K562 (cell line): ENCODE measurements at regions not wholly inside any gene's neighbourhood (a gene's known extent, or its start where the extent isn't known, plus 50 kb on each side); places are given as distances from the start of the nearest gene placed in this dataset.

Experiments used
- ATAC-seq: fragments of 200-7000 bp; cut with Tn5 transposase; 3 replicates; pipeline ENCODE4 v1.9.1; 2020; ENCODE audit warnings: moderate library complexity
- BruUV-seq: library from RNA; stranded (reverse); fragments of 400-500 nt; replicated peaks from 2 replicates; lab custom pipeline; 2021; lab: Mats Ljungman, UMichigan
- CTCF ChIA-PET: fragments of 300-600 bp; formaldehyde crosslinking; extraction: SDS; loops from one replicate; lab custom pipeline; 2021; ENCODE audit warnings: low intra/inter-chr PET ratio; lab: Yijun Ruan, JAX
- POLR2A ChIA-PET: fragments of 300-600, 350-650 bp; sonication (Branson Sonifier 250); formaldehyde crosslinking; extraction: SDS; loops from one replicate; lab custom pipeline; 2021; ENCODE audit warnings: antibody characterized with exemption, inconsistent platforms; lab: Yijun Ruan, JAX
- DNase-seq, 4 experiments: peaks; one replicate each; pipeline versions ENCODE4 v3.0.0 to v3.0.0-alpha.2; 2011 to 2018; ENCODE audit warnings: low spot score in 3 of 4, mixed read lengths in 3 of 4; ENCODE audit errors: extremely low read depth in 1 of 4
- FAIRE-seq: peaks from 2 replicates; lab custom pipeline; 2011; peaks lifted over from hg19 to GRCh38; lab: Jason Lieb, UNC
- H2AFZ ChIP-seq: 2 replicates; pipeline ENCODE4 v1.6.0; 2011; ENCODE audit warnings: low read depth, low read length, control low read depth, inconsistent platforms
- H3K27ac ChIP-seq: fragments of 200-600 bp; 3 replicates; pipeline ENCODE4 v1.8.0; 2011; ENCODE audit warnings: low read depth, mild to moderate bottlenecking, control low read depth, inconsistent platforms, low read length, moderate library complexity, mixed read lengths; ENCODE audit errors: extremely low read depth
- H3K27me3 ChIP-seq, 2 experiments: fragments of 300-600 bp in 1 of 2; 2 replicates in 1 of 2; 3 replicates in 1 of 2; pipeline versions ENCODE4 v1.6.0 to v1.8.0; 2011; ENCODE audit warnings: inconsistent platforms in 2 of 2, low read length in 2 of 2, mild to moderate bottlenecking in 1 of 2, mixed read lengths in 1 of 2, moderate library complexity in 1 of 2; ENCODE audit not compliant: control insufficient read depth in 2 of 2, insufficient read depth in 2 of 2
- H3K36me3 ChIP-seq: fragments of 300-600 bp; 3 replicates; pipeline ENCODE4 v1.8.0; 2011; ENCODE audit warnings: mild to moderate bottlenecking, low read length, inconsistent platforms; ENCODE audit not compliant: control insufficient read depth, insufficient read depth
- H3K4me1 ChIP-seq, 2 experiments: fragments of 200-600 bp in 1 of 2; replicated peaks in 1 of 2; 2 replicates in 1 of 2; 3 replicates in 1 of 2; pipeline versions ENCODE4 v1.5.1 to v1.8.0; 2011; ENCODE audit warnings: inconsistent platforms in 2 of 2, low read length in 2 of 2, mild to moderate bottlenecking in 1 of 2, mixed read lengths in 1 of 2, moderate library complexity in 1 of 2; ENCODE audit not compliant: control insufficient read depth in 2 of 2, insufficient read depth in 2 of 2
- H3K4me2 ChIP-seq: 2 replicates; pipeline ENCODE4 v1.6.1; 2011; ENCODE audit warnings: low read length, control low read depth, inconsistent platforms, mixed read lengths; ENCODE audit not compliant: insufficient read depth
- H3K4me3 ChIP-seq: fragments of 200-600 bp; sonication (generic), shearing (Covaris generic); 2 replicates; pipeline ENCODE4 v1.5.1; 2016; ENCODE audit warnings: control low read depth, inconsistent platforms
- H3K79me2 ChIP-seq: fragments of 200-600 bp; 3 replicates; pipeline ENCODE4 v1.8.0; 2011; ENCODE audit warnings: low read length, inconsistent platforms; ENCODE audit not compliant: control insufficient read depth, insufficient read depth
- H3K9ac ChIP-seq, 2 experiments: 2 replicates each; pipeline versions ENCODE4 v1.6.0 to v1.6.1; 2011; ENCODE audit warnings: low read depth in 2 of 2, low read length in 2 of 2, control low read depth in 1 of 2, inconsistent platforms in 1 of 2, mild to moderate bottlenecking in 1 of 2, mixed read lengths in 1 of 2; ENCODE audit not compliant: insufficient read depth in 1 of 2
- H3K9me1 ChIP-seq: one replicate; pipeline ENCODE4 v1.6.0; 2011; ENCODE audit warnings: inconsistent platforms, mild to moderate bottlenecking, low read length, moderate library complexity; ENCODE audit not compliant: control insufficient read depth, insufficient read depth
- H3K9me3 ChIP-seq: replicated peaks from 2 replicates; pipeline ENCODE4 v1.5.1; 2011; ENCODE audit warnings: low read depth, low read length, inconsistent platforms; ENCODE audit not compliant: control insufficient read depth, insufficient read depth
- H4K20me1 ChIP-seq: replicated peaks from 2 replicates; pipeline ENCODE4 v1.6.1; 2011; ENCODE audit warnings: low read length, inconsistent platforms, mixed read lengths; ENCODE audit not compliant: control insufficient read depth, insufficient read depth
- CBX5 ChIP-seq: IDR thresholded peaks from 2 replicates; pipeline ENCODE4 v1.6.1; 2014; ENCODE audit warnings: low read depth, borderline replicate concordance
- CBX8 ChIP-seq: fragments of 200-600 bp; sonication (generic); IDR thresholded peaks from 2 replicates; pipeline ENCODE4 v1.6.1; 2012; ENCODE audit warnings: borderline replicate concordance, mixed run types, low read depth, mild to moderate bottlenecking, moderate library complexity, mixed read lengths, low read length, control low read depth, inconsistent platforms; ENCODE audit not compliant: poor library complexity, severe bottlenecking; ENCODE audit errors: extremely low read depth
- CHAMP1 ChIP-seq: fragments of 450-650 bp; IDR thresholded peaks from 2 replicates; pipeline ENCODE4 v1.6.1; 2016; ENCODE audit warnings: mild to moderate bottlenecking
- CTBP1 ChIP-seq: fragments of 450-650 bp; IDR thresholded peaks from 2 replicates; pipeline ENCODE4 v1.6.1; 2016; ENCODE audit warnings: borderline replicate concordance
- ILF3 ChIP-seq: fragments of 450-650 bp; IDR thresholded peaks from 2 replicates; pipeline ENCODE4 v1.6.1; 2018; ENCODE audit warnings: antibody characterized with exemption, mild to moderate bottlenecking, moderate library complexity, borderline replicate concordance
- KLF10 ChIP-seq: fragments of 250-450 bp; sonication (Bioruptor Pico); IDR thresholded peaks from 2 replicates; pipeline ENCODE4 v1.6.1; 2021; ENCODE audit warnings: matching md5 sums
- PRPF4 ChIP-seq: fragments of 200-400 bp; formaldehyde crosslinking; IDR thresholded peaks from one replicate; pipeline ENCODE4 v1.6.1; 2017; ENCODE audit warnings: low read length, low read depth, mild to moderate bottlenecking; ENCODE audit not compliant: insufficient read depth, poor library complexity, severe bottlenecking
- ZMIZ1 ChIP-seq, 2 experiments: fragments of 150-350 bp in 1 of 2; IDR thresholded peaks; 2 replicates each; pipeline ENCODE4 v1.6.1; 2012 to 2016; ENCODE audit warnings: low read depth in 2 of 2, low read length in 2 of 2, mild to moderate bottlenecking in 1 of 2, moderate library complexity in 1 of 2
- ZNF282 ChIP-seq: sonication (generic); formaldehyde crosslinking; IDR thresholded peaks from 2 replicates; pipeline ENCODE4 v1.8.1; 2023; ENCODE audit warnings: missing genetic modification reagents
- ZNF668 ChIP-seq: fragments of 250-450 bp; sonication (Bioruptor Pico); IDR thresholded peaks from 2 replicates; pipeline ENCODE4 v1.8.0; 2022; ENCODE audit warnings: mild to moderate bottlenecking, inconsistent platforms
- WGBS: fragments of 100-300 bp; shearing (Covaris generic); methylation state at CpG from one replicate; pipeline ENCODE4 v1.1.6; 2016; ENCODE audit warnings: low coverage, mixed read lengths; ENCODE audit not compliant: insufficient coverage; ENCODE audit errors: missing lambda C conversion rate; 5-methylcytosine and 5-hydroxymethylcytosine counted together
- in situ Hi-C: fragments of 300-500 bp; cut with MboI; formaldehyde crosslinking; loops from 4 replicates; pipeline ENCODE4 v1.15.0; 2018; ENCODE audit warnings: inconsistent platforms, mixed read lengths
- intact Hi-C: fragments of 100-400 bp; cut with micrococcal nuclease; formaldehyde crosslinking; loops from 2 replicates; pipeline ENCODE4 v1.14.2; 2022

- WGBS = 9% methylated on average over 3 of the region's 3 CpGs
- no peak overlapping the region for H3K4me3 ChIP-seq
- H2AFZ ChIP-seq = no peak overlapping the region
- no peaks in the 10 kb centered on the region for H4K20me1 ChIP-seq
- no peaks in the 10 kb centered on the region for H3K9me1 ChIP-seq
- in situ Hi-C loops (no loop called here), intact Hi-C loops (no loop called here)
- no peaks in the 10 kb centered on the region for H3K79me2 ChIP-seq
- no peaks in the 10 kb centered on the region for H3K4me1 ChIP-seq
- no peak for DNase-seq
- ATAC-seq = no peak
- no peak overlapping the region for H3K27ac ChIP-seq
- H3K9ac ChIP-seq = no peak overlapping the region
- no peaks in the 10 kb centered on the region for H3K9me3 ChIP-seq
- no peak overlapping the region for H3K4me2 ChIP-seq
- H3K36me3 ChIP-seq = no peaks in the 10 kb centered on the region
- POLR2A ChIA-PET = no interaction called here
- no peaks in the 10 kb centered on the region for H3K27me3 ChIP-seq
- no peak for TF ChIP-seq CBX8
- TF ChIP-seq ZMIZ1 (IDR thresholded peaks at IDR 0.05; ENCODE audit: low read depth in 2 of 2, low read length in 2 of 2) = no peak
- TF ChIP-seq PRPF4 = no peak
- TF ChIP-seq ZNF668 = no peak
- TF ChIP-seq ZNF282 = no peak
- no peak for TF ChIP-seq CHAMP1
- no peak for TF ChIP-seq CTBP1
- TF ChIP-seq CBX5 = no peak
- TF ChIP-seq ILF3 = no peak
- no peak for TF ChIP-seq KLF10 (CRISPR knock-in tag)
- CTCF ChIA-PET = no interaction called here
- BruUV-seq = no TSS peak
- FAIRE-seq = no peak
Measured at GRCh38 chr4:96173756-96174155, 333.9 kb downstream of the PDHA2 start.
